ENCODE measurements at regions not wholly inside any gene's neighbourhood (a gene's known extent, or its start where the extent isn't known, plus 50 kb on each side); places are given as distances from the start of the nearest gene placed in this dataset.
"Not testable (repeated sequence)": the region's sequence is repeated elsewhere in the genome, so short reads cannot be mapped to it uniquely, and the experiment has no call there.

DNA sequence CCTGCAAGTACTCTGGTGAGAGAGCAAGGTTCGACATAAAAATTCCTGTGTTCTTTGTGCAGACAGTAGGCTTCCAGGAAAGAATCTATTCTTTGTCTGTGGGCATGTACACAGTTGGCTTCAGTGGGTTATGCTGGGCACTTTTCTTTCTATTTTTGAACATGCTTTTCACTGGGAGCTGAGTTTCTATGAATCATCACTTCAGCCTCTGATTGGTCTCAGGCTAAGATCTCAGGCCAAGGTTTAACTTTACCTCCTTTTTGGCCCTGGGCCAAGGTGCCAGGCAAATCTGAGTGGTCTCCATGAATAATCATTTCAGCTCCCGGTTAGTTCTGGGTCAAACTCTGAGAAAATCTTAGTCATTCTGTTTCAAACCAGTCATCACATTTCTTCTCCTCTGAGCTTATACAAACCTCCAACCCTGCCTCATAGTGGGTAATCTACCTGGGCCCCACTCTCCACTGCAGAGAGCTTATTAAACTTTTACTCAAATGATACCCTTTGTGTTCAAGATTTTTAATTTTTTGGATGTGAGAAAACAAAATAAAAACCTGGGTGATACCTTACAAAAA, 158.8 kb downstream of the RBMY1D start:
- intact Hi-C loops (cut with micrococcal nuclease); H3K4me3 Mint-ChIP-seq: not testable (repeated sequence)

DNA sequence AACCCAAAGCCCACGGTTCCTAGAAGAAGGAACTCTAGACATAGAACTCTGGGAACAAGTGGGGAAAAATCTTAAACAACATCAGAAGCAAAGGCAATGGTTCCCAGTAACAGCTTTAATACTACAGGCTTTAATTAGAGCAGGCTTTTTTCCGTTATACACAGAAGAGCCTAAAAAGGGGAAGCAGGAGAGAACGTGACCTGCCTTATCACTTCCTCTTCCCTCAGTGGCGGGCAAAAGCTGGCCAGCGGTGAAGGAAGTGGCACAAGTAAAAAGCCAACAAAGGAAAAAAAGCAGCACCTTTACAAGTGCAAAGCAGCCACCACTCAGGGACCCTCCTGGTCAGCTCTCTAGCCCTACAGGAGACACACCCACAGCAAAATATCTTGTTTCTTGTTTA, 149.3 kb downstream of the RBMY1D start:
- H3K79me2 ChIP-seq (ENCODE audit: insufficient read depth, low read length); intact Hi-C loops (cut with micrococcal nuclease); H3K9me3 Mint-ChIP-seq; H4K20me1 ChIP-seq (ENCODE audit: insufficient read depth, low read length); H3K27me3 ChIP-seq (ENCODE audit: control insufficient read depth in 2 of 2, insufficient read depth in 2 of 2, low read length in 2 of 2); H2AFZ ChIP-seq (ENCODE audit: insufficient read depth, low read depth, low read length, poor library complexity, severe bottlenecking); H3K27me3 Mint-ChIP-seq (ENCODE audit: low read depth in 3 of 3); DNase-seq; H3K4me2 ChIP-seq (replicated peaks; ENCODE audit: extremely low read depth, low read length, poor library complexity, severe bottlenecking); H3K4me3 Mint-ChIP-seq; H3K4me1 Mint-ChIP-seq; H3K27ac Mint-ChIP-seq; H3K36me3 ChIP-seq (replicated peaks in 1 of 2; ENCODE audit: control insufficient read depth in 1 of 2, insufficient read depth in 2 of 2, low read length in 2 of 2); H3K4me1 ChIP-seq (ENCODE audit: control insufficient read depth in 1 of 2, insufficient read depth in 2 of 2, low read length in 2 of 2); H3K9me3 ChIP-seq (replicated peaks in 1 of 2; ENCODE audit: control insufficient read depth in 1 of 2, insufficient read depth in 1 of 2, low read length in 2 of 2); H3K36me3 Mint-ChIP-seq; H3K9ac ChIP-seq (ENCODE audit: insufficient read depth, low read length, poor library complexity, severe bottlenecking); H3K4me3 ChIP-seq (replicated peaks in 1 of 3; ENCODE audit: low read depth in 2 of 3, low read length in 3 of 3); H3K27ac ChIP-seq (ENCODE audit: low read depth in 1 of 2, low read length in 2 of 2): not testable (repeated sequence)
- no CpG with 5 or more reads among the region's 5 CpGs for WGBS (ENCODE audit: insufficient coverage)

More for the DNA sequence above, 158.8 kb downstream of the RBMY1D start:
- not testable (repeated sequence) for H3K27me3 ChIP-seq (ENCODE audit: control insufficient read depth in 2 of 2, insufficient read depth in 2 of 2, low read length in 2 of 2); H3K36me3 ChIP-seq (replicated peaks in 1 of 2; ENCODE audit: control insufficient read depth in 1 of 2, insufficient read depth in 2 of 2, low read length in 2 of 2); H3K9ac ChIP-seq (ENCODE audit: insufficient read depth, low read length, poor library complexity, severe bottlenecking); H3K79me2 ChIP-seq (ENCODE audit: insufficient read depth, low read length); H3K4me1 ChIP-seq (ENCODE audit: control insufficient read depth in 1 of 2, insufficient read depth in 2 of 2, low read length in 2 of 2); H3K9me3 ChIP-seq (replicated peaks in 1 of 2; ENCODE audit: control insufficient read depth in 1 of 2, insufficient read depth in 1 of 2, low read length in 2 of 2); H3K27ac ChIP-seq (ENCODE audit: low read depth in 1 of 2, low read length in 2 of 2); H3K36me3 Mint-ChIP-seq; H3K27ac Mint-ChIP-seq; H3K4me1 Mint-ChIP-seq; H3K9me3 Mint-ChIP-seq; H3K4me3 ChIP-seq (replicated peaks in 1 of 3; ENCODE audit: low read depth in 2 of 3, low read length in 3 of 3); DNase-seq; H3K27me3 Mint-ChIP-seq (ENCODE audit: low read depth in 3 of 3); H4K20me1 ChIP-seq (ENCODE audit: insufficient read depth, low read length); H3K4me2 ChIP-seq (replicated peaks; ENCODE audit: extremely low read depth, low read length, poor library complexity, severe bottlenecking); H2AFZ ChIP-seq (ENCODE audit: insufficient read depth, low read depth, low read length, poor library complexity, severe bottlenecking)
- no CpG with 5 or more reads among the region's 2 CpGs for WGBS (ENCODE audit: insufficient coverage)

DNA sequence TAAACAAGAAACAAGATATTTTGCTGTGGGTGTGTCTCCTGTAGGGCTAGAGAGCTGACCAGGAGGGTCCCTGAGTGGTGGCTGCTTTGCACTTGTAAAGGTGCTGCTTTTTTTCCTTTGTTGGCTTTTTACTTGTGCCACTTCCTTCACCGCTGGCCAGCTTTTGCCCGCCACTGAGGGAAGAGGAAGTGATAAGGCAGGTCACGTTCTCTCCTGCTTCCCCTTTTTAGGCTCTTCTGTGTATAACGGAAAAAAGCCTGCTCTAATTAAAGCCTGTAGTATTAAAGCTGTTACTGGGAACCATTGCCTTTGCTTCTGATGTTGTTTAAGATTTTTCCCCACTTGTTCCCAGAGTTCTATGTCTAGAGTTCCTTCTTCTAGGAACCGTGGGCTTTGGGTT, 134.1 kb downstream of the RBMY1D start:
- H3K27me3 ChIP-seq (ENCODE audit: control insufficient read depth in 2 of 2, insufficient read depth in 2 of 2, low read length in 2 of 2); H3K36me3 Mint-ChIP-seq; H3K9me3 Mint-ChIP-seq; DNase-seq; H3K27ac ChIP-seq (ENCODE audit: low read depth in 1 of 2, low read length in 2 of 2); H4K20me1 ChIP-seq (ENCODE audit: insufficient read depth, low read length); H3K36me3 ChIP-seq (replicated peaks in 1 of 2; ENCODE audit: control insufficient read depth in 1 of 2, insufficient read depth in 2 of 2, low read length in 2 of 2); H3K4me1 Mint-ChIP-seq; H3K27ac Mint-ChIP-seq; H3K4me3 Mint-ChIP-seq; H3K79me2 ChIP-seq (ENCODE audit: insufficient read depth, low read length); H3K4me3 ChIP-seq (replicated peaks in 1 of 3; ENCODE audit: low read depth in 2 of 3, low read length in 3 of 3); intact Hi-C loops (cut with micrococcal nuclease); H3K4me1 ChIP-seq (ENCODE audit: control insufficient read depth in 1 of 2, insufficient read depth in 2 of 2, low read length in 2 of 2); H3K9ac ChIP-seq (ENCODE audit: insufficient read depth, low read length, poor library complexity, severe bottlenecking); H3K9me3 ChIP-seq (replicated peaks in 1 of 2; ENCODE audit: control insufficient read depth in 1 of 2, insufficient read depth in 1 of 2, low read length in 2 of 2); H3K4me2 ChIP-seq (replicated peaks; ENCODE audit: extremely low read depth, low read length, poor library complexity, severe bottlenecking); H2AFZ ChIP-seq (ENCODE audit: insufficient read depth, low read depth, low read length, poor library complexity, severe bottlenecking); H3K27me3 Mint-ChIP-seq (ENCODE audit: low read depth in 3 of 3): not testable (repeated sequence)
- no CpG with 5 or more reads among the region's 5 CpGs for WGBS (ENCODE audit: insufficient coverage)

DNA sequence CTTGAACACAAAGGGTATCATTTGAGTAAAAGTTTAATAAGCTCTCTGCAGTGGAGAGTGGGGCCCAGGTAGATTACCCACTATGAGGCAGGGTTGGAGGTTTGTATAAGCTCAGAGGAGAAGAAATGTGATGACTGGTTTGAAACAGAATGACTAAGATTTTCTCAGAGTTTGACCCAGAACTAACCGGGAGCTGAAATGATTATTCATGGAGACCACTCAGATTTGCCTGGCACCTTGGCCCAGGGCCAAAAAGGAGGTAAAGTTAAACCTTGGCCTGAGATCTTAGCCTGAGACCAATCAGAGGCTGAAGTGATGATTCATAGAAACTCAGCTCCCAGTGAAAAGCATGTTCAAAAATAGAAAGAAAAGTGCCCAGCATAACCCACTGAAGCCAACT, 126.5 kb downstream of the RBMY1D start:
- H3K4me1 Mint-ChIP-seq; H3K4me1 ChIP-seq (ENCODE audit: control insufficient read depth in 1 of 2, insufficient read depth in 2 of 2, low read length in 2 of 2); H3K9me3 Mint-ChIP-seq; intact Hi-C loops (cut with micrococcal nuclease); DNase-seq; H3K9me3 ChIP-seq (replicated peaks in 1 of 2; ENCODE audit: control insufficient read depth in 1 of 2, insufficient read depth in 1 of 2, low read length in 2 of 2); H3K36me3 ChIP-seq (replicated peaks in 1 of 2; ENCODE audit: control insufficient read depth in 1 of 2, insufficient read depth in 2 of 2, low read length in 2 of 2); H3K4me3 Mint-ChIP-seq; H3K4me3 ChIP-seq (replicated peaks in 1 of 3; ENCODE audit: low read depth in 2 of 3, low read length in 3 of 3); H3K4me2 ChIP-seq (replicated peaks; ENCODE audit: extremely low read depth, low read length, poor library complexity, severe bottlenecking); H3K9ac ChIP-seq (ENCODE audit: insufficient read depth, low read length, poor library complexity, severe bottlenecking); H3K27me3 Mint-ChIP-seq (ENCODE audit: low read depth in 3 of 3); H3K27ac Mint-ChIP-seq; H3K79me2 ChIP-seq (ENCODE audit: insufficient read depth, low read length); H3K27me3 ChIP-seq (ENCODE audit: control insufficient read depth in 2 of 2, insufficient read depth in 2 of 2, low read length in 2 of 2); H3K27ac ChIP-seq (ENCODE audit: low read depth in 1 of 2, low read length in 2 of 2); H3K36me3 Mint-ChIP-seq; H4K20me1 ChIP-seq (ENCODE audit: insufficient read depth, low read length); H2AFZ ChIP-seq (ENCODE audit: insufficient read depth, low read depth, low read length, poor library complexity, severe bottlenecking): not testable (repeated sequence)
- no CpG with 5 or more reads among the region's 1 CpG for WGBS (ENCODE audit: insufficient coverage)
